ENCODE measurements at regions not wholly inside any gene's neighbourhood (a gene's known extent, or its start where the extent isn't known, plus 50 kb on each side); places are given as distances from the start of the nearest gene placed in this dataset.

DNA sequence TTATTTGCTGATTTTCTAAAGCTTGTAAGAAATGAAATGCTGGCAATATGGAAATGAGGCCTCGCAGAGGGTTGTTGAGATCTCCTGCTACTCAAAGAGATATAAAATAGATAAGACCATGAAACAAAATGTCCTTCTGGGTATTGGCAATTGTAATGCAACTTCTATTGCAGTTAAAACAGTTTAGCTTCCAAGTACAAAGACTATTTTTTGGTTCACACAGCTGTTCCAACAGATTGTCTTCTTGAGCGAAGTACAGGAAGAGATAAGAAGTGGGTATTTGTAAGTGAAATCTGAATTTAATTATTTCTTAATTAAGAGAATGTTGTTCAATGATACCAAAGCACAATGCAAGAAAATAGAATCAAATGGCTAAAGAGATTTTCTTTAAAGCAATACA, 801.5 kb upstream of the GBE1 start:
- TF ChIP-seq, protein P1, sequence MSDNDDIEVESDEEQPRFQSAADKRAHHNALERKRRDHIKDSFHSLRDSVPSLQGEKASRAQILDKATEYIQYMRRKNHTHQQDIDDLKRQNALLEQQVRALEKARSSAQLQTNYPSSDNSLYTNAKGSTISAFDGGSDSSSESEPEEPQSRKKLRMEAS (IDR thresholded peaks at IDR 0.05) = no peak
- TF ChIP-seq CREB1 (IDR thresholded peaks at IDR 0.05; ENCODE audit: low read depth) = no peak
- no peak for TF ChIP-seq EGR1 (IDR thresholded peaks at IDR 0.05)
- TF ChIP-seq RAD21 (IDR thresholded peaks at IDR 0.05; ENCODE audit: low read depth) = no peak
- no peak for TF ChIP-seq ZBTB7A (IDR thresholded peaks at IDR 0.05; ENCODE audit: low read depth)
- TF ChIP-seq TEAD4 (IDR thresholded peaks at IDR 0.05) = no peak
- TF ChIP-seq, protein P2, sequence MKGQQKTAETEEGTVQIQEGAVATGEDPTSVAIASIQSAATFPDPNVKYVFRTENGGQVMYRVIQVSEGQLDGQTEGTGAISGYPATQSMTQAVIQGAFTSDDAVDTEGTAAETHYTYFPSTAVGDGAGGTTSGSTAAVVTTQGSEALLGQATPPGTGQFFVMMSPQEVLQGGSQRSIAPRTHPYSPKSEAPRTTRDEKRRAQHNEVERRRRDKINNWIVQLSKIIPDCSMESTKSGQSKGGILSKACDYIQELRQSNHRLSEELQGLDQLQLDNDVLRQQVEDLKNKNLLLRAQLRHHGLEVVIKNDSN (IDR thresholded peaks at IDR 0.05) = no peak
- no peak for TF ChIP-seq NFIC (IDR thresholded peaks at IDR 0.05)
- no peak for TF ChIP-seq CEBPB (IDR thresholded peaks at IDR 0.05)
- TF ChIP-seq, protein P3, sequence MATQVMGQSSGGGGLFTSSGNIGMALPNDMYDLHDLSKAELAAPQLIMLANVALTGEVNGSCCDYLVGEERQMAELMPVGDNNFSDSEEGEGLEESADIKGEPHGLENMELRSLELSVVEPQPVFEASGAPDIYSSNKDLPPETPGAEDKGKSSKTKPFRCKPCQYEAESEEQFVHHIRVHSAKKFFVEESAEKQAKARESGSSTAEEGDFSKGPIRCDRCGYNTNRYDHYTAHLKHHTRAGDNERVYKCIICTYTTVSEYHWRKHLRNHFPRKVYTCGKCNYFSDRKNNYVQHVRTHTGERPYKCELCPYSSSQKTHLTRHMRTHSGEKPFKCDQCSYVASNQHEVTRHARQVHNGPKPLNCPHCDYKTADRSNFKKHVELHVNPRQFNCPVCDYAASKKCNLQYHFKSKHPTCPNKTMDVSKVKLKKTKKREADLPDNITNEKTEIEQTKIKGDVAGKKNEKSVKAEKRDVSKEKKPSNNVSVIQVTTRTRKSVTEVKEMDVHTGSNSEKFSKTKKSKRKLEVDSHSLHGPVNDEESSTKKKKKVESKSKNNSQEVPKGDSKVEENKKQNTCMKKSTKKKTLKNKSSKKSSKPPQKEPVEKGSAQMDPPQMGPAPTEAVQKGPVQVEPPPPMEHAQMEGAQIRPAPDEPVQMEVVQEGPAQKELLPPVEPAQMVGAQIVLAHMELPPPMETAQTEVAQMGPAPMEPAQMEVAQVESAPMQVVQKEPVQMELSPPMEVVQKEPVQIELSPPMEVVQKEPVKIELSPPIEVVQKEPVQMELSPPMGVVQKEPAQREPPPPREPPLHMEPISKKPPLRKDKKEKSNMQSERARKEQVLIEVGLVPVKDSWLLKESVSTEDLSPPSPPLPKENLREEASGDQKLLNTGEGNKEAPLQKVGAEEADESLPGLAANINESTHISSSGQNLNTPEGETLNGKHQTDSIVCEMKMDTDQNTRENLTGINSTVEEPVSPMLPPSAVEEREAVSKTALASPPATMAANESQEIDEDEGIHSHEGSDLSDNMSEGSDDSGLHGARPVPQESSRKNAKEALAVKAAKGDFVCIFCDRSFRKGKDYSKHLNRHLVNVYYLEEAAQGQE (IDR thresholded peaks at IDR 0.05; ENCODE audit: low read depth) = no peak
- TF ChIP-seq YY1 (IDR thresholded peaks at IDR 0.05; ENCODE audit: low read depth) = no peak
- TF ChIP-seq FOXM1 (IDR thresholded peaks at IDR 0.05; ENCODE audit: borderline replicate concordance, low read depth) = no peak
- no peak for TF ChIP-seq EP300 (IDR thresholded peaks at IDR 0.05; ENCODE audit: borderline replicate concordance)
- TF ChIP-seq TCF12 (IDR thresholded peaks at IDR 0.05; ENCODE audit: low read depth) = no peak
- no peak for TF ChIP-seq TAF1 (IDR thresholded peaks at IDR 0.05; ENCODE audit: low read depth)

DNA sequence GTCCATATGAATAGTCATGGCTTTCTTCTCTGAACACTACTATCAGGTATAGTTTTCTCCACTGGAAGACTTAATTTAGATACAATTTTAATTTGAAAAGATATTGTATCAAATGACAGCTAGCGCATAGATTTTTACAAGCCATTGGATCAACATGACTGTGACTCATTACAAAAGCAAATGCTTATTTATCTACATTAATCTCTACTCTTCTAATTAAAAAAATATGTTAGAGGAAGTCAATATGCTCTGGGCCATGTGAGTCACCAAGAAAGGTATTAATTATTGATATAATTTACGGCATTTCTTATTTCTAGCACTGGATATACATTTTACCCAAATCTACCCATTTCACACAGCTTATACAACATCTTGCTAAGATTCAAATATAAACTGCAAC, 800.3 kb upstream of the GBE1 start:
- TF ChIP-seq RAD21 (IDR thresholded peaks at IDR 0.05; ENCODE audit: low read depth) = no peak
- no peak for TF ChIP-seq YY1 (IDR thresholded peaks at IDR 0.05; ENCODE audit: low read depth)
- TF ChIP-seq, protein P3 (IDR thresholded peaks at IDR 0.05; ENCODE audit: low read depth) = no peak
- TF ChIP-seq EGR1 (IDR thresholded peaks at IDR 0.05) = no peak
- TF ChIP-seq, protein P1 (IDR thresholded peaks at IDR 0.05) = no peak
- TF ChIP-seq TAF1 (IDR thresholded peaks at IDR 0.05; ENCODE audit: low read depth) = no peak
- no peak for TF ChIP-seq TCF12 (IDR thresholded peaks at IDR 0.05; ENCODE audit: low read depth)
- TF ChIP-seq ZBTB7A (IDR thresholded peaks at IDR 0.05; ENCODE audit: low read depth) = no peak
- TF ChIP-seq EP300 (IDR thresholded peaks at IDR 0.05; ENCODE audit: borderline replicate concordance) = no peak
- no peak for TF ChIP-seq TEAD4 (IDR thresholded peaks at IDR 0.05)
- TF ChIP-seq, protein P2 (IDR thresholded peaks at IDR 0.05) = no peak
- TF ChIP-seq FOXM1 (IDR thresholded peaks at IDR 0.05; ENCODE audit: borderline replicate concordance, low read depth) = no peak
- no peak for TF ChIP-seq NFIC (IDR thresholded peaks at IDR 0.05)
- no peak for TF ChIP-seq CEBPB (IDR thresholded peaks at IDR 0.05)

DNA sequence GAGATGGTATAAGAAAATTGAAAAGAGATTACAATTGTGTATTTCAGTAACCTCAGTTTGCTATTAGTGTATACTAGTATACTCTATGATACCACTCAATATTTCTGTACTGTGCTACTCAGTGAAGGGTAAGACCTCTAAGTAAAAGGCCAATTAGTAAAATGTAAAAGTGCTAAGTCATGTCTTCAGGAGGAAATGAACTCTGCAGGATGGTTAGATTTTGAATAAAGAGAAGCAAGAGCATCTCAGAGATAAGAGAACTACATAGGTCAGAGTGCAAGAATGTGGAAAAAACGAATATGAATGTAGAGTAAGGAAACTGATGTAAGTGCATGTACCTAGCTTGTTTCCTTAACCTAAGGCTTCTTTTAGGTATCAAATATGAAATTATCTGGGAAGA, 796.6 kb upstream of the GBE1 start:
- TF ChIP-seq, protein P2 (IDR thresholded peaks at IDR 0.05) = no peak
- TF ChIP-seq, protein P1 (IDR thresholded peaks at IDR 0.05) = no peak
- TF ChIP-seq, protein P3 (IDR thresholded peaks at IDR 0.05; ENCODE audit: low read depth) = no peak
- TF ChIP-seq EP300 (IDR thresholded peaks at IDR 0.05; ENCODE audit: borderline replicate concordance) = no peak
- TF ChIP-seq TCF12 (IDR thresholded peaks at IDR 0.05; ENCODE audit: low read depth) = no peak

DNA sequence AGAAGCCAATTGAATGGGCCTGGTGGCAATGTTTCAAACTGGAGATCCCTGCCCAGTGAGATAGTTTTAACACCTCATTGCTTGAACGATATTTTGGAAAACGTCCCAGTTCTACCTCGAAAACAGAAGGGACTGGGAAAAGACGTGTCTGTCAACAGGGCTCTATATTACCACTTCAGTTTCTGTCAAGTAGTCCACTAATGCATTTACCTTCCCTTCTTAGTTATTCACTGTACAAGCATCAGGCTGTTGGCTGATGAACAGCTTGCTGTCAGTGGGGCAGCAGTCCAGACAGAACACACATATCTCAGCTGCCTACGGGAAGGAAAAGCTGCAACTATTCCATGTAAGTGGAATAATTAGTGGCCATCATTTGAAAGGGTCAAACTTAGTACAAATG, 794.7 kb upstream of the GBE1 start:
- TF ChIP-seq, protein P2 (IDR thresholded peaks at IDR 0.05) = no peak
- TF ChIP-seq EP300 (IDR thresholded peaks at IDR 0.05; ENCODE audit: borderline replicate concordance) (no peak), EGR1 (IDR thresholded peaks at IDR 0.05) (no peak), YY1 (IDR thresholded peaks at IDR 0.05; ENCODE audit: low read depth) (no peak), CEBPB (IDR thresholded peaks at IDR 0.05) (no peak), RAD21 (IDR thresholded peaks at IDR 0.05; ENCODE audit: low read depth) (no peak), ZBTB7A (IDR thresholded peaks at IDR 0.05; ENCODE audit: low read depth) (no peak), TEAD4 (IDR thresholded peaks at IDR 0.05) (no peak), CREB1 (IDR thresholded peaks at IDR 0.05; ENCODE audit: low read depth) (no peak)
- TF ChIP-seq, protein P3 (IDR thresholded peaks at IDR 0.05; ENCODE audit: low read depth) = no peak
- TF ChIP-seq, protein P1 (IDR thresholded peaks at IDR 0.05) = no peak
